SK-N-SH (cell line): ENCODE measurements at regions not wholly inside any gene's neighbourhood (a gene's known extent, or its start where the extent isn't known, plus 50 kb on each side); places are given as distances from the start of the nearest gene placed in this dataset.

Source experiments
- CTCF ChIA-PET: fragments of 300-600, 350-600 bp; formaldehyde crosslinking; extraction: SDS; loops from one replicate; lab custom pipeline; 2021; lab: Yijun Ruan, JAX
- POLR2A ChIA-PET: fragments of 350-600 bp; sonication (Branson Sonifier 250); formaldehyde crosslinking; extraction: SDS; loops from one replicate; lab custom pipeline; 2020; ENCODE audit warnings: antibody characterized with exemption, inconsistent platforms; lab: Yijun Ruan, JAX
- DNase-seq: peaks from one replicate; pipeline ENCODE4 v3.0.0; 2012
- H2AFZ ChIP-seq: fragments of 200-600 bp; sonication (generic); 2 replicates; pipeline ENCODE4 v1.8.1; 2016; ENCODE audit warnings: antibody characterized with exemption, mild to moderate bottlenecking, low read depth
- H3F3A ChIP-seq: fragments of 200-600 bp; sonication (generic); replicated peaks from 2 replicates; pipeline ENCODE3; 2016; ENCODE audit warnings: antibody characterized with exemption, mild to moderate bottlenecking; ENCODE audit not compliant: insufficient read depth
- H3K27ac ChIP-seq, 2 experiments: fragments of 200-500 bp in 1 of 2; fragments of 200-600 bp in 1 of 2; sonication (Bioruptor generic) in 1 of 2; sonication (generic), shearing (Covaris generic) in 1 of 2; 2 replicates each; pipeline versions ENCODE4 v1.5.1 to v1.6.1; 2014 to 2016; ENCODE audit warnings: low read depth in 2 of 2, inconsistent platforms in 1 of 2, low read length in 1 of 2, mild to moderate bottlenecking in 1 of 2, mixed read lengths in 1 of 2
- H3K27me3 ChIP-seq: fragments of 200-600 bp; sonication (generic), shearing (Covaris generic); 2 replicates; pipeline ENCODE4 v1.6.1; 2016; ENCODE audit warnings: mixed run types; ENCODE audit not compliant: insufficient read depth
- H3K36me3 ChIP-seq, 2 experiments: fragments of 200-500 bp in 1 of 2; fragments of 200-600 bp in 1 of 2; sonication (Bioruptor generic) in 1 of 2; sonication (generic) in 1 of 2; replicated peaks in 1 of 2; 2 replicates each; pipeline versions ENCODE3 to v1.5.1; 2014 to 2016; ENCODE audit warnings: low read length in 1 of 2, mild to moderate bottlenecking in 1 of 2; ENCODE audit not compliant: insufficient read depth in 2 of 2, control insufficient read depth in 1 of 2
- H3K4me1 ChIP-seq, 2 experiments: fragments of 200-500 bp in 1 of 2; fragments of 200-600 bp in 1 of 2; sonication (Bioruptor generic) in 1 of 2; sonication (generic), shearing (Covaris generic) in 1 of 2; 2 replicates each; pipeline versions ENCODE4 v1.5.1 to v1.6.1; 2014 to 2016; ENCODE audit warnings: low read depth in 1 of 2, low read length in 1 of 2, mixed run types in 1 of 2; ENCODE audit not compliant: insufficient read depth in 2 of 2, control insufficient read depth in 1 of 2
- H3K4me2 ChIP-seq: fragments of 200-600 bp; sonication (generic), shearing (Covaris generic); 2 replicates; pipeline ENCODE4 v1.6.1; 2017; ENCODE audit warnings: mixed run types
- H3K4me3 ChIP-seq, 2 experiments: fragments of 200-500 bp in 1 of 2; fragments of 200-600 bp in 1 of 2; sonication (Bioruptor generic) in 1 of 2; sonication (generic), shearing (Covaris generic) in 1 of 2; 2 replicates each; pipeline versions ENCODE4 v1.5.1 to v1.8.1; 2014 to 2016; ENCODE audit warnings: low read depth in 2 of 2, inconsistent platforms in 1 of 2, low read length in 1 of 2, mild to moderate bottlenecking in 1 of 2, mixed read lengths in 1 of 2, moderate library complexity in 1 of 2
- H3K79me2 ChIP-seq: fragments of 200-600 bp; sonication (generic); 2 replicates; pipeline ENCODE4 v1.8.1; 2017; ENCODE audit warnings: mild to moderate bottlenecking; ENCODE audit not compliant: insufficient read depth
- H3K9ac ChIP-seq: fragments of 200-600 bp; sonication (generic); 2 replicates; pipeline ENCODE4 v1.6.1; 2017; ENCODE audit warnings: mixed run types
- H3K9me2 ChIP-seq: fragments of 200-600 bp; sonication (generic); 2 replicates; pipeline ENCODE4 v1.6.1; 2017; ENCODE audit warnings: mixed run types
- H3K9me3 ChIP-seq: fragments of 200-600 bp; sonication (generic); 2 replicates; pipeline ENCODE4 v1.6.1; 2017; ENCODE audit warnings: mixed run types, mild to moderate bottlenecking, moderate library complexity
- H4K20me1 ChIP-seq: fragments of 200-600 bp; sonication (generic); 2 replicates; pipeline ENCODE4 v1.6.1; 2017; ENCODE audit warnings: mild to moderate bottlenecking, mixed run types; ENCODE audit not compliant: insufficient read depth
- ELF1 ChIP-seq: IDR thresholded peaks from 2 replicates; pipeline ENCODE4 v1.4.0; 2012
- EZH2phosphoT487 ChIP-seq: fragments of 200-600 bp; sonication (generic); IDR thresholded peaks from 2 replicates; pipeline ENCODE4 v1.6.1; 2017; ENCODE audit warnings: low read depth, mixed run types, mild to moderate bottlenecking, antibody characterized with exemption, moderate library complexity, borderline replicate concordance
- FOXJ3 ChIP-seq: sonication (generic); formaldehyde crosslinking; IDR thresholded peaks from 2 replicates; pipeline ENCODE4 v1.5.1; 2020; ENCODE audit warnings: mild to moderate bottlenecking, missing genetic modification reagents
- JUND ChIP-seq: IDR thresholded peaks from 2 replicates; pipeline ENCODE4 v1.4.0; 2012
- MEF2A ChIP-seq: IDR thresholded peaks from 2 replicates; pipeline ENCODE4 v1.4.0; 2012; ENCODE audit warnings: low read depth, borderline replicate concordance
- NRF1 ChIP-seq: IDR thresholded peaks from 2 replicates; pipeline ENCODE4 v1.6.1; 2012; ENCODE audit warnings: low read depth, mild to moderate bottlenecking, low read length
- RAD21 ChIP-seq: IDR thresholded peaks from 2 replicates; pipeline ENCODE4 v1.6.1; 2012; ENCODE audit warnings: mild to moderate bottlenecking, low read length
- SMC3 ChIP-seq: IDR thresholded peaks from 2 replicates; pipeline ENCODE4 v1.6.1; 2012; ENCODE audit warnings: low read depth, low read length, improper control_type of control experiment
- TCF12 ChIP-seq: IDR thresholded peaks from 2 replicates; pipeline ENCODE4 v1.4.0; 2012
- WGBS: methylation state at CpG from one replicate; pipeline ENCODE4 v1.1.6; 2017; ENCODE audit warnings: low lambda C conversion rate; 5-methylcytosine and 5-hydroxymethylcytosine counted together
- TF ChIP-seq, protein P1 (sequence below): IDR thresholded peaks from 2 replicates; pipeline ENCODE4 v1.6.1; 2012; ENCODE audit warnings: mild to moderate bottlenecking, low read depth, low read length, moderate library complexity
- TF ChIP-seq, protein P2 (sequence below): IDR thresholded peaks from 2 replicates; pipeline ENCODE4 v1.4.0; 2012; ENCODE audit warnings: low read depth, borderline replicate concordance

DNA sequence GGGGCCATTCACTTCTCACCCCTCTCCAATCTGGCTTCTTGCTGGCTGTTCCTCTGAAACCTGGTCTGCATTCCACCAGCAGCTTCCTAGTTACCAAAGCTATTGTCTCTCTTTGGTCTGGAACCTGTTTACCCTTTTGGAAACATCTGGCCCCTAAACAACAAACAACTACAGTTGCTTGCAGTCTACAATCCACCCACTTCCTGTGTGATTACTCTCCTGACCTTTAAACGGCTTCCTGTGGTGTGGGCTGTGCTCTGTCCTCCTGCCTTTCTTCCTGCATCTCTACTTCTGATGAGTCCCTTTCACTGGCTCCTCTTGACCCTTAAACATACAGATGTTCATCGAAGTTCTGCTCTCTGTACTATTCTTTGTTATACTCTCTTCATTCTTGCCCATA, 303.8 kb downstream of the TDRD15 start:
- 7% methylated on average over 2 of the region's 2 CpGs for WGBS
- H3K4me1 ChIP-seq = peaks cover 0 to 16% of the 10 kb centered on the region in 2 experiments; a peak in 2 of 4 replicates
- no peak overlapping the region for H3K4me2 ChIP-seq
- no peaks in the 10 kb centered on the region for H3K36me3 ChIP-seq
- H3K4me3 ChIP-seq = no peak overlapping the region
- no peaks in the 10 kb centered on the region for H3F3A ChIP-seq
- H3K79me2 ChIP-seq = no peaks in the 10 kb centered on the region
- no peaks in the 10 kb centered on the region for H4K20me1 ChIP-seq
- no peak overlapping the region for H2AFZ ChIP-seq
- no peaks in the 10 kb centered on the region for H3K27me3 ChIP-seq
- H3K9ac ChIP-seq = no peak overlapping the region
- ChIA-PET POLR2A (no interaction called here), CTCF (interaction anchor here (0.9 kb wide), 1 partner anchor 23 kb away, joined by 3 read pairs; no protein-coding TSS in a partner anchor)
- H3K27ac ChIP-seq = no peak overlapping the region
- DNase-seq = no peak
- TF ChIP-seq RAD21 = no peak
- no peak for TF ChIP-seq FOXJ3 (CRISPR knock-in tag)
- no peak for TF ChIP-seq EZH2phosphoT487
- no peak for TF ChIP-seq MEF2A
- no peak for TF ChIP-seq SMC3
- TF ChIP-seq ELF1 = no peak
- no peak for TF ChIP-seq NRF1
- no peaks in the 10 kb centered on the region for H3K9me2 ChIP-seq
- H3K9me3 ChIP-seq = no peaks in the 10 kb centered on the region

DNA sequence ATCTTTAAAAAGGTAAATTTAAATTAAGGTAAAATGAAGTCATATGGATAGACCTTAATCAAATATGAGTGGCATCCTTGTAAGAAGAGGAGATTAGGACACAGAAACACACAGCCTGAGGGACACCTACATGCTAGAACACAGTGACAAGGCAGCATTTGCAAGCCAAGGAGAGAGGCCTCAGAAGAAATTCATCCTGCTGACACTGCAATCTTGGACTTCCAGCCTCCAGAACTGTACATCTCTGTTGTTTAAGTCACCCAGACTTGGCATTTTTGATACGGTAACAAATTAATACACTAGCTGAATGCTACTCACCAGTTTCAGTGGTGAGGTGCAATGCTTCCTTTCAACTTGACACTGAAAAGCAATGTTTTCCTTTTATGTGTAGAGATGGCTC, 305.0 kb downstream of the TDRD15 start:
- Histone ChIP-seq H3K4me3 (no peak overlapping the region), H2AFZ (no peak overlapping the region), H3K27ac (no peak overlapping the region), H3K9me3 (no peaks in the 10 kb centered on the region), H3K9ac (no peak overlapping the region), H3F3A (no peaks in the 10 kb centered on the region), H3K36me3 (no peaks in the 10 kb centered on the region), H3K4me2 (no peak overlapping the region), H3K4me1 (peaks cover 0 to 16% of the 10 kb centered on the region in 2 experiments; a peak in 2 of 4 replicates), H3K27me3 (no peaks in the 10 kb centered on the region), H4K20me1 (no peaks in the 10 kb centered on the region), H3K79me2 (no peaks in the 10 kb centered on the region), H3K9me2 (no peaks in the 10 kb centered on the region)
- WGBS = 83% methylated on average over 1 of the region's 1 CpG
- POLR2A ChIA-PET = no interaction called here
- TF ChIP-seq, protein P1, sequence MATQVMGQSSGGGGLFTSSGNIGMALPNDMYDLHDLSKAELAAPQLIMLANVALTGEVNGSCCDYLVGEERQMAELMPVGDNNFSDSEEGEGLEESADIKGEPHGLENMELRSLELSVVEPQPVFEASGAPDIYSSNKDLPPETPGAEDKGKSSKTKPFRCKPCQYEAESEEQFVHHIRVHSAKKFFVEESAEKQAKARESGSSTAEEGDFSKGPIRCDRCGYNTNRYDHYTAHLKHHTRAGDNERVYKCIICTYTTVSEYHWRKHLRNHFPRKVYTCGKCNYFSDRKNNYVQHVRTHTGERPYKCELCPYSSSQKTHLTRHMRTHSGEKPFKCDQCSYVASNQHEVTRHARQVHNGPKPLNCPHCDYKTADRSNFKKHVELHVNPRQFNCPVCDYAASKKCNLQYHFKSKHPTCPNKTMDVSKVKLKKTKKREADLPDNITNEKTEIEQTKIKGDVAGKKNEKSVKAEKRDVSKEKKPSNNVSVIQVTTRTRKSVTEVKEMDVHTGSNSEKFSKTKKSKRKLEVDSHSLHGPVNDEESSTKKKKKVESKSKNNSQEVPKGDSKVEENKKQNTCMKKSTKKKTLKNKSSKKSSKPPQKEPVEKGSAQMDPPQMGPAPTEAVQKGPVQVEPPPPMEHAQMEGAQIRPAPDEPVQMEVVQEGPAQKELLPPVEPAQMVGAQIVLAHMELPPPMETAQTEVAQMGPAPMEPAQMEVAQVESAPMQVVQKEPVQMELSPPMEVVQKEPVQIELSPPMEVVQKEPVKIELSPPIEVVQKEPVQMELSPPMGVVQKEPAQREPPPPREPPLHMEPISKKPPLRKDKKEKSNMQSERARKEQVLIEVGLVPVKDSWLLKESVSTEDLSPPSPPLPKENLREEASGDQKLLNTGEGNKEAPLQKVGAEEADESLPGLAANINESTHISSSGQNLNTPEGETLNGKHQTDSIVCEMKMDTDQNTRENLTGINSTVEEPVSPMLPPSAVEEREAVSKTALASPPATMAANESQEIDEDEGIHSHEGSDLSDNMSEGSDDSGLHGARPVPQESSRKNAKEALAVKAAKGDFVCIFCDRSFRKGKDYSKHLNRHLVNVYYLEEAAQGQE = no peak
- no peak for TF ChIP-seq TCF12
- TF ChIP-seq, protein P2, sequence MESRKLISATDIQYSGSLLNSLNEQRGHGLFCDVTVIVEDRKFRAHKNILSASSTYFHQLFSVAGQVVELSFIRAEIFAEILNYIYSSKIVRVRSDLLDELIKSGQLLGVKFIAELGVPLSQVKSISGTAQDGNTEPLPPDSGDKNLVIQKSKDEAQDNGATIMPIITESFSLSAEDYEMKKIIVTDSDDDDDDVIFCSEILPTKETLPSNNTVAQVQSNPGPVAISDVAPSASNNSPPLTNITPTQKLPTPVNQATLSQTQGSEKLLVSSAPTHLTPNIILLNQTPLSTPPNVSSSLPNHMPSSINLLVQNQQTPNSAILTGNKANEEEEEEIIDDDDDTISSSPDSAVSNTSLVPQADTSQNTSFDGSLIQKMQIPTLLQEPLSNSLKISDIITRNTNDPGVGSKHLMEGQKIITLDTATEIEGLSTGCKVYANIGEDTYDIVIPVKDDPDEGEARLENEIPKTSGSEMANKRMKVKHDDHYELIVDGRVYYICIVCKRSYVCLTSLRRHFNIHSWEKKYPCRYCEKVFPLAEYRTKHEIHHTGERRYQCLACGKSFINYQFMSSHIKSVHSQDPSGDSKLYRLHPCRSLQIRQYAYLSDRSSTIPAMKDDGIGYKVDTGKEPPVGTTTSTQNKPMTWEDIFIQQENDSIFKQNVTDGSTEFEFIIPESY = no peak
- TF ChIP-seq JUND = no peak
- DNase-seq = no peak
- CTCF ChIA-PET = no interaction called here
